ENCODE measurements at regions not wholly inside any gene's neighbourhood (a gene's known extent, or its start where the extent isn't known, plus 50 kb on each side); places are given as distances from the start of the nearest gene placed in this dataset.
A peak's percentile ranks its signal among the peaks of the same experiment; 100 is the strongest.
"Not testable (repeated sequence)": the region's sequence is repeated elsewhere in the genome, so short reads cannot be mapped to it uniquely, and the experiment has no call there.

- no peak for DNase-seq
These were observed 158.6 kb downstream of the ZNF664 start for GRCh38 chr12:124131659-124132058.

- no peak for DNase-seq
These were observed 159.5 kb downstream of the ZNF664 start for GRCh38 chr12:124132530-124132929.

GRCh38 chr12:124136796-124137195, 158.1 kb upstream of the RFLNA start:
- DNase-seq: no peak

- DNase-seq: no peak
These were observed 153.9 kb upstream of the RFLNA start for GRCh38 chr12:124140944-124141486.

- DNase-seq: not testable (repeated sequence)
These were observed 153.3 kb upstream of the RFLNA start for GRCh38 chr12:124141611-124142010.

- no peak for DNase-seq
These were observed 152.4 kb upstream of the RFLNA start for GRCh38 chr12:124142395-124143035.

- no peak for DNase-seq
These were observed 151.2 kb upstream of the RFLNA start for GRCh38 chr12:124143726-124144125.

GRCh38 chr12:124144531-124145194, 150.2 kb upstream of the RFLNA start:
- no peak for DNase-seq

GRCh38 chr12:124147027-124147426, 147.9 kb upstream of the RFLNA start:
- DNase-seq: no peak

GRCh38 chr12:124147575-124147974, 147.3 kb upstream of the RFLNA start:
- DNase-seq: no peak

- DNase-seq: no peak
These were observed 146.2 kb upstream of the RFLNA start for GRCh38 chr12:124148481-124149273.

GRCh38 chr12:124149287-124149686, 145.6 kb upstream of the RFLNA start:
- no peak for DNase-seq

GRCh38 chr12:124150168-124150567, 144.7 kb upstream of the RFLNA start:
- peak; percentile 31 for DNase-seq

GRCh38 chr12:124151583-124151982, 143.3 kb upstream of the RFLNA start:
- DNase-seq: no peak

GRCh38 chr12:124152731-124153130, 142.2 kb upstream of the RFLNA start:
- no peak for DNase-seq

- no peak for DNase-seq
These were observed 141.5 kb upstream of the RFLNA start for GRCh38 chr12:124153392-124153791.

- no peak for DNase-seq
These were observed 137.5 kb upstream of the RFLNA start for GRCh38 chr12:124157406-124157805.

GRCh38 chr12:124159655-124160054, 135.2 kb upstream of the RFLNA start:
- no peak for DNase-seq

- DNase-seq: no peak
These were observed 134.7 kb upstream of the RFLNA start for GRCh38 chr12:124160097-124160756.

- not testable (repeated sequence) for DNase-seq
These were observed 133.5 kb upstream of the RFLNA start for GRCh38 chr12:124161402-124161801.

GRCh38 chr12:124162151-124163110, 132.5 kb upstream of the RFLNA start:
- no peak for DNase-seq

GRCh38 chr12:124165695-124166094, 129.2 kb upstream of the RFLNA start:
- DNase-seq: no peak
